GM19239 (cell line): ENCODE measurements at regions not wholly inside any gene's neighbourhood (a gene's known extent, or its start where the extent isn't known, plus 50 kb on each side); places are given as distances from the start of the nearest gene placed in this dataset.
"Not testable (repeated sequence)": the region's sequence is repeated elsewhere in the genome, so short reads cannot be mapped to it uniquely, and the experiment has no call there.

Experiments
- DNase-seq: peaks from one replicate; pipeline ENCODE4 v3.0.0; 2011; ENCODE audit warnings: low spot score; ENCODE audit not compliant: insufficient read length
- FAIRE-seq: peaks from 2 replicates; lab custom pipeline; 2011; peaks lifted over from hg19 to GRCh38; lab: Jason Lieb, UNC

DNA sequence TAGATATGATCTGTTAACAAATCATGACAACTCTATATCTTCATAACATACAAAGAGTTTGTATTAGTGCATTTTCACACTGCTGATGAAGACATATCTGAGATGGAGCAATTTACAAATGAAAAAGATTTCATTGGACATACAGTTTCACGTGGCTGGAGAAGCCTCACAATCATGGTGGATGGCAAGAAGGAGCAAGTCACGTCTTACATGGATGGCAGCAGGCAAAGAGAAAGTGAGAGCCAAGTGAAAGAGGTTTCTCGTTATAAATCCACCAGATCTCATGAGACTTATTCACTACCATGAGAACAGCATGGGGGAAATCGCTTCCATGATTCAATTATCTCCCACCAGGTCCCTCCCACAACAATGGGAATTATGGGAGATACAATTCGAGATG lies 157.6 kb downstream of the DUSP6 start:
- DNase-seq (no peak), FAIRE-seq (no peak)

DNA sequence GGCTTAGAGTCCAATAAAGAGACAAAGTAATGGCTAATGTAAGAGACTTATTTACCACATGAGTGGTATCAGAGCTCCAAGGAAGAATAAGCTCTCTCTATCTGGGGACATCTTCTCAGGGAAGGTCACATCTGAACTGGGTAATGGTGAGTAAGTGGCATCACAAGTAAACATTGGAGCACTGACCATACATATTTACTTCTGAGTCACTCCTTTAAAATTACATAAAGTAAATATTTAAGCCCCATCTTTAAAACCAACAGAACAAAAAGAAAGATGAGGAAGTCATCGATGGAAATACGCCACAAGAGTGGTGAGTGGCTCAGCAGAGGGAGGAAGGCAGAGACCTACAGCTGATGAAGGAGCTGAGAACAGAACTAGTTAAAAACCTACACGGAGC lies 159.9 kb downstream of the DUSP6 start:
- DNase-seq, result no peak

DNA sequence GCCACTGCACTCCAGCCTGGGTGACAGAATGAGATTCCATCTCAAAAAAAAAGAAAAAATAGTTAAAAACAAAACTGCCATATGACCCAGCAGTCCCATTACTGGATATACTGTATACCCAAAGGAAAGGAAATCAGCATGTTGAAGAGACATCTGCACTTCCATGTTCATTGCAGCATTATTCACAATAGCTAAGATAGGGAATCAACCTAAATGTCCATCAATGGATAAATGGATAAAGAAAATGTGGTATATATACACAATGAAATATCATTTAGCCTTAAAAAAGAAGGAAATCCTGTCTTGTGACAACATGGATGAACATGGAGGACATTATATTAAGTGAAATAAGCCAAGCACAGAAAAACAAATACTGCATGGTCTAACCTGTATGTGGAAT lies 160.7 kb downstream of the DUSP6 start:
- not testable (repeated sequence) for FAIRE-seq, DNase-seq

More for the DNA sequence above, 159.9 kb downstream of the DUSP6 start:
- FAIRE-seq, result no peak

DNA sequence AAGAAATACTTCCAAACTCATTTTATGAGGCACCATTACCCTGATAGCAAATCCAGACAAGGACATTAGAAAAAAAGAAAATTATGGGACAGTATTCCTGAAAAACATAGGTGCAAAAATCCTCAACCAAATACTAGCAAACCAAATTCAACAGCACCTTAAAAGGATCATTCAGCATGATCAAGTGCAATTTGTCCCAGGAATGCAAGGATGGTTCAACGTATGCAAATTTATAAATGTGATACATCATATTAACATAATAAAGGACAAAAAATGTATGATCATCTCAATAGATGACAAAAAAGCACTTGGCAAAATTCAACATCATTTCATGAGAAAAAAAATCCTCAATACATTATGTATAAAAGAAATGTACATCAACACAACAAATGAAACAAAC lies 162.9 kb downstream of the DUSP6 start:
- no peak for FAIRE-seq
- DNase-seq, result no peak

DNA sequence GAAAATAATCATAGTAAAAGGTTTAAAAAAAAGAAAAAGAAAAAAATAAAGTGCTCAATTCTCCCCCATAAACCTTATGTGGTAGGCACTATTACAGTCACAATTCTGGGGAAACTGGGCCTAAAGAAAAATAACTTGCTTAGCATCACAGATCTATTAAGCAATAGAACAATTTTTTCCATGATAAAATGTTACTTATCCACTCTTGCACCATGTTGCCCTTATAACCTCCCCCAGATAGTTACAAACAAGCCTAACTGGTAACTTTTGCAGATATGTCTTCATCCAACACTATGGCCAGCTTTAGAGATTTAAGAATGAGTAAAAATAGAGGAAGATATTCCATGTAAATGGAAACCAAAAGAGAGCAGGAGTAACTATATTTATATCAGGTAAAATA lies 164.8 kb downstream of the DUSP6 start:
- DNase-seq, result no peak
- no peak for FAIRE-seq

DNA sequence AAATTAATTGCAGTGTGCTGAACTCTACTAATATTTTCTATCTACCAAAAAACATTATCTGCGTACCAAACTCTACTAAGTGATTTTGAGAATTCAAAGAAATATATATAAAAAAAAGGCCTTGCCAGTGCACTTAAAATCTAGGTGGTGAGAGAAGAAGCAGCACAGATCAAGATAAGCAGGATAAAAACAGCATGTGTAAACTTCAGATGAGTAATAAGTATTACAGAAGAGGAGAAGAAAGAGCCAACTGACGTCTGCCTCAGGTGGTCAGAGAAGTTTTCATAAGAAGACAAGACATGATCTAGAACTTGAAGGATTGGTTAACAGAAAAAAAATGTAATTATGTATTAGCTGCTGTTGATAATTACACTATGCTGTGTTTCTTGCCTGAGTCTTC lies 166.4 kb downstream of the DUSP6 start:
- DNase-seq, result no peak
- no peak for FAIRE-seq

DNA sequence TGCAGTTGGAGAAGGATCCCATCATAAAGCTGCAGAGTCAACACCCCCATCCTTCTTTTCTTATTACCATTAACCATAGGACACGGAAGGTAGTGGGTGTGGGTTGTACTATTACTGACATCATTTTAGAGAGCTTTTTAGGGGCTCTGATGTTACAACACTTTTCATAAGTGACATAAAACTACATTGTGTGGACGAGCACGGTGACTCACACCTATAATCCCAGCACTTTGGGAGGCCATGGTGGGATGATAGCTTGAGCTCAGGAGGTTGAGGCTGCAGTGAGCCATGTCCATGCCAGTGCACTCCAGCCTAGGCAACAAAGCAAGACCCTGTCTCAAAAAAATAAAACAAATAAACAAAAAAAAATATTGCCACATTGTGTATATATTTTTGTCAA lies 167.1 kb downstream of the DUSP6 start:
- FAIRE-seq (no peak), DNase-seq (no peak)

DNA sequence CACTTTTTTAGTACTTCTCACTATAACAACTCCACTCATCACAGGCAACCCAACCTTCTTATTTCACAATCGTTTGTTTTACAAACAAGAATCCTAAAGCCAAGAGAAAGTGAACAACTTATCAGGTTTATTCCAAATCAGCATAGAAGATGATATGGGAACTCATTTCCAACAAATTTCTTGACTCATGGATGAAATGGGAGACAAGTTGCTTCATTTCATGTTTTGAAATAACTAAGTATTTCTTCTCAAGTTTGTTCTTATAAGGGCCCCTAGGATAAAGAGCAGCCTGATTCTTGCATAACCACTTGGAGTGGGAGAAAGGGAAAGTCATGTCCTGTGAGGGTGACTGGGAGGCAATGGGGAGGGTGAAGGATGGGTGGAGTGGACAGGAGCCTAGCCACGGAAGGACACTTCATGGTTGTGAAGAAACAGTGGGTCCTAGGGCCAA lies 168.3 kb downstream of the DUSP6 start:
- no peak for DNase-seq
- FAIRE-seq, result no peak

DNA sequence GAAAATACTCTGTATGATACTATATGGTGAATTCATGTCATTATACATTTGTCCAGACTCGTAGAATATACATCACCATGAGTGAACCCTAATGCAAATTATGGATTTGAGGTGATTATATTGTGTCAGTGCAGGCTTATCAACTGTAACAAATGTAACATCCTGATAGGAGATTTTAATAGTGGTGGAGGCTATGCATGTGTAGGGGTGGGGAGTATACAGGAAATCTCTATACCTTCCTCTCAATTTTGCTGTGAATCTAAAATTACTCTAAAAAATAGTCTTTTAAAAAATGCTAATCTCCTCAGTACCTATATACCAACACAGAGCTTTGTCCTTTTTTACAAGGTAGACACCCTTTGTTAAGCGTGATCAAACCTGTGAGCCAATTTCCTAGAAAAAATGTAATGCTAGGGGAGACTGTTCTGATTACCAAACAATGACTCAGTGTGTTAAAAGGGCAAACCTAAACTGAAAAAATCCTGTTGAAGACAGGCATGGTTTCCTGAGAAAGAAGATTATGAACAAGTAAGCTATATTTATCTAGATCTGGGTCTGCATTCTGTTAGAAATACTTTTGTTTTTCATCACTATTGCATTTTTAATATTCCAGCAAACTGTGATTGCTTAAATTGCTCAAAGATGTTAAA lies 170.9 kb downstream of the DUSP6 start:
- FAIRE-seq (no peak), DNase-seq (no peak)

DNA sequence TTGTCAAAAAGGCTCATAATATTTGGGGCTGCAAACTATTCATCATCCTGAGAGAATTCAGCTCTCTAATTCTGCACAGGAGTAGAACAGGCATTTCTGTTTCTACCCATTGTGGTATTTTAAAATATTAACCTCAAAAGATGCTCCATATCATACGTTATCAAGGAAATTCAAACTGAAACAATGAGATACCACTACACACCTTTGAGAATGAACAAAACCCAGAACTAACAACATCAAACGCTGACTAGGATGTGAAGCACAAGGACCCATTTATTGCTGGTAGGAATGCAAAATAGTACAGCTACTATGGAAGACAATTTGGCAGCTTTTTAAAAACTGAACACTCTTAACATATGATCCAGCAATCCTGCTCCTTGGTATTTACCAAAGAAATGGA lies 171.8 kb downstream of the DUSP6 start:
- no peak for DNase-seq
- no peak for FAIRE-seq

DNA sequence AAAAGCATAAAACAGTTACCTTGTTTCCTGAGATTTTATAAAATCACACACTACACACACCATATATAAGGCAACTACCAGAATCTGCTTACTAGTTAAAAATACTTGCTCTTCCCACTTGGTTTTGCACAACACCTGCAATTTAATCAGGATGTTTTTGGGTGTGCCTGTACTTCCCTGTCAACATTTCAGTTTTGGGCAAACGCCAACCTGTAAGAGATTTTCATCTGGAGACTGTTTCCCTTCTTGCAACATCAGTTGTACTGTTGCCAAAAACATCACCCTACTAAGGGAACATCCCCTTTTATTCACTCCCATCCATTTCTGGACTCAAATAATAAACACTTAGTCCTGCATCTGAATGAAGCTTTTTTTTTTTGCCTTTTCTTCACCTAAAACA lies 172.3 kb downstream of the DUSP6 start:
- DNase-seq (no peak), FAIRE-seq (no peak)

DNA sequence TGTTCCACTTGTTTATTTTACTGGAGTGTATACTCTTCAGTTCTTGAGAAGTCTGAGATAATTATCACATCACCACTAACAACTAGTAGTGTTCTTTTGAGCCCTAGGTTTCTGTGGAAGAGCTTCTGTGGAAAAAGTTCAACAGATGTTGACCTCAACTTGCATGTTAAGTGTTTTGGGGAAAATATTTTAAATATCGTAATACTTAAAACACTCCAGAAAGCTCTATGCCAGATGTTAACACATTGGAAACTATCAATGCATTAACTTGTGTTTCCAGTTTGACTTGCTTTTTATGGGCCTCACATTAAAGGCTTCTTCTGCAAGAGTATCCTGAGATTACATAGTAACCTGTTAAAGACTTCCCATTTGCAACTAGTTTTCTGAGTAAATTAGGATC lies 173.1 kb downstream of the DUSP6 start:
- DNase-seq, result no peak
- FAIRE-seq, result no peak

DNA sequence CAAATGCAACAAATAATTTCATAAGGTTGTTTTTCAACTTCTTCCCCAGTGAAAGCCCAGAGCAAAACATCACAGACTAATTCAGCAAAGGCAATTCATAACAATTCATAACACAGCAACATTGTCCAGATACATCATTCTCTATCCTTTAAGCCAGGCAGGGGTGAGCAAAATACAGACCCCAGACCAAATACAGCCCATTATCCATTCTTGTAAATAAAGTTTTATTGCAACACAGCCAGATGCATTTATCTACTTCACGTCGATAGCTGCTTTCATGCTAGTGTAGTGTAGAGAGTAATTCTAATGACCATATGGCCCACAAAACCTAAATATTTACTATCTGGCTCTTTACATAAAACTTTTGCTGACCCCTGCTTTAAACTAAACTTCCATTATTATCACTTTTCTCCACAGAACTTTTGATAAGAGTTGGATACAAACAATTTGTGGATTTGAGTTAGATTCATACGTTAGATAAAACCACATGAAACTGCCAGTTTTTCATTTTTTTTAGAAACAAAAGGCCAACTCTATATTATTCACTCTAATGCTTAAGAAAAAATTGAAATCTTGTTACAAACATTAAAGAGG lies 174.4 kb downstream of the DUSP6 start:
- FAIRE-seq, result no peak

DNA sequence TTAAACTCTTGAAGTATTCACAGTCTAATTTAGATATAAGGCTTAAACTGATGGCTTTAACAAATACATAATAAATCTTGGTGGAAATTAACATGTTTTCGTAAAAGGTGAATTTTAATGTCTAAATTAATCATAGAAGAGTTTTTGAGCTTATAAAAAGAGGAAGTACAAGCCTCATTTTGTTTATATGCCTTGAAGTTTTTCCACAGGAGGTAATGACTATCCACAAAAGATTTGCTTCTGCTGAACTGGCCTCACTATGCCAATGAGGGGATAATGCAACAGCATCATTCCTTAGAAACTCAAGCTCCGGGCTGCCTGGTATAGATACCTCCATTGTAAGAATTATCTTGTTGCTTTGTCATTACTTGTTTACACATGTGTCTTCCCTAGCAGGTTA lies 175.6 kb downstream of the DUSP6 start:
- DNase-seq (no peak), FAIRE-seq (no peak)

More for the DNA sequence above, 174.4 kb downstream of the DUSP6 start:
- DNase-seq, result no peak

DNA sequence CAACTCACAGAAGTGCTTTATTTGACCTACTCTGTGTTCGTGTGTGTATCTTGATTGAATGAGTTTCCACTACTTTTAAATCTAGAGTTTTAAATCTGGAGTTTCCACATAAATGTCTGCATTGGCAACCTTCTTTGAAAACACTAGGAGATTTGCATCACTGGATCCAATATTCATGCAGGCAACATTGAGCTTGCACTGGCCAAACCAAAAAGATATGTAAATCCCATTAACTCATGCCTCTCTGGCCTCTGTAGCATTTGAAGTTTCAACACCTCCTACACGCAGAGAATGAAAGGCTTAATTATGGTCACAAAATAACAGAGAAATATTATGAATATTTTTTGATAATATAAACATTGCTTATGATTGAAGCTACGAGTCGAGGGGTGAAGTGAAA lies 178.6 kb downstream of the DUSP6 start:
- DNase-seq, result no peak
- no peak for FAIRE-seq

DNA sequence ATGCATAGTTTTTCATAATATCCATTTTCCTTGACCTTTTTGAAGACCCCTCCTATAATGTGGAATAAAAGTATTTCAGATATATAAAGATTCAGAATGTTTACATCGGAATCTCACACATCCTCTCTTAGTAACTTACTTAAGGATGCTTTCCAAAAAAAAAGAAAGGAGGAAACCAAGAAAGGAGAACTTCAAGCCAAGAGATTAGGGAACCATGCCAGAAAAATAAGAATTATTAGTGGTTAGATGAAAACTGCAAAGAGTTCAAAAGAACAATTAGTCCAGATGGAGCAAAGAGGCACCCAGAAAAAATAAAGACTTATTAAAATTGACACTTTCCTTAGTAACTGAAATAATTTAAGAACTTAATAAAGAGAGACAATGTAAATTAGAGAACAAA lies 179.2 kb downstream of the DUSP6 start:
- DNase-seq, result no peak
- FAIRE-seq, result no peak

DNA sequence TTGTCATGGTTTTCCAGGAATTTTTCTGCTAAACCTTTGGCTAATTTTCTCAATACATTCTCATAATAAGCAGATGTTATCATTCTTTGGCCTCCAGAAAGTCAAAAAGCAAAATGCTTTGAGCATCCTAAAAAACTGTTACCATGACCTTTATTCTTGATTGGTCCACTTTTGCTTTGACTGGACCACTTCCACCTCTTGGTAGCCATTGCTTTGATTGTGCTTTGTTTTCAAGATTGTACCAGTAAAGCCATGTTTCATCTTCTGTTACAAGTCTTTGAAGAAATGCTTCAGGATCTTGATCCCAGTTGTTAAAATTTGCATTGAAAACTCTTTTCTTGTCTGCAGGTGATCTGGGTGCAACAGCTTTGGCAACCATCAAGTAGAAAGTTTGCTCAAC lies 180.1 kb downstream of the DUSP6 start:
- FAIRE-seq, result no peak

DNA sequence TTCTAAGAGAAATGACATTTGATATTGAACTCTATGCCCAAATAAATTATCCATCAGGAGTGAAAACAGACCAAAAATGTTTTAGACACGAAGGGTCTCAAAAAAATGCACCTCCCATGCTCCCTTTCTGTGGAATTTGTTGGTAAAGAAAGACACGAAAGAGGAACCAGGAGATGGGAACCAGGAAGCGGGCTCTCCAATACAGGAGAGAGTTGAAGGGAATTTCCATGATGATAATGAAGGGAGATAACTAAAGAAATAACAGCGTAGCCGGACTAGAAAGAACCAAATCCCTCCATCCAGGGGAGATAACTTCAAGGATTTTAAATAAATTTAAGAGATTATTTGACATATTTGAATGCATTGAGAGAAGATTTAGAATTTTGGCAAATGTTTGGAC lies 183.0 kb downstream of the DUSP6 start:
- no peak for DNase-seq
- no peak for FAIRE-seq

More for the DNA sequence above, 180.1 kb downstream of the DUSP6 start:
- DNase-seq, result no peak

DNA sequence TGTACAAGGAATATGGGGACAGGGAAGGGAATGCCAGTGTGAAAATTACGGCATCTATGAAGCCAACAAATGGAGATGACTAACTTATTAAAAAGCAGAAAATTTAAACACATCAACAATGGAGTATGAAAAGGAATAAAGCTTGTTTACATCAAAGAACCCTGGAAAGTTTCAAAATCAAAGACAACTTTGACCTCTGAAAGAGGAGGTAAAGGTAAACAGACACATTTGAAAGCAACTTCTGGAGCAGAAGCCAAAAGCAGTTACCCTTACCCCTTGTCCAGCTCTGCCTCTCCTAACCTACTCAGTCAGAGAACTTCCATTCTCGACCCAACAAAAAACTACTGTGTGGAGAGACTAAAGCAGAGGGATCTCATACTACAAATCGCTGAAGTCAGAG lies 184.3 kb downstream of the DUSP6 start:
- FAIRE-seq (no peak), DNase-seq (no peak)

DNA sequence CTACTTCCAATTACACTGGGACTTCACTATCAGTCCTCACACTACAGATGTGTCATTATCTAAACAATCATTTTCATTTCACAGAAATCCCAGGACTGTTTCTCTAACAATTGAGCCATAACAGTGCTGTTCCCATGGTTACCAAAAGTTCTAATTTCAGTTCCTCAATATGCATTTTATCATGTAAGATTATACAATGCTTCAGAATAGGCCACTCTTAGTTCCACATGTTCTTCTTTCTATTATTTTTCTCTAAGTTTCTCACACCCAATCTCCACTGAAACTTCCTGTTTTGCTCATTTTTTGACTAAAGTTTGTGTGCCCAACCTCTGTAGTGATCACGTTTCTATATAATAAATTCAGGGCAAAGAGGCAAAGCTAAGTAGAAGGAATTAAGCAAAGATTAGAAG lies 185.8 kb downstream of the DUSP6 start:
- FAIRE-seq, result no peak
- DNase-seq, result peak; percentile 4

DNA sequence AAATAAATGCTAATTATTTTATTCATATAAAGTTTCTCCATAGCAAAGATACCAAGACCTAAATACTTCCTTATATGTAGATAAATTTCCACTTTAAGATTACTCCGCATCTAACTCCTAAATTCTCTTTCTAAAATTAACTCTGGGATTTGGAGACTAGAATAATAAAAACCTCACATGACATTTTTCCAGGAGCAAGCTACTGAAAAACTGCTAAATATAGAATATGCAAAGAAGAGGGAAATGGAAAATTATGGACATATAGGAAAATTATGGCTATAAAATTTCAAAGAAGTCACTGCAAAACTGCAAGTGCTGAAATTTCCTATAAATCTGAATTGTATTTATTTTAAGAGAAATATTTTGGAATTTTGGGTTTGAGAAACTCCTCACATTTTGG lies 186.2 kb downstream of the DUSP6 start:
- no peak for FAIRE-seq
- DNase-seq, result no peak

DNA sequence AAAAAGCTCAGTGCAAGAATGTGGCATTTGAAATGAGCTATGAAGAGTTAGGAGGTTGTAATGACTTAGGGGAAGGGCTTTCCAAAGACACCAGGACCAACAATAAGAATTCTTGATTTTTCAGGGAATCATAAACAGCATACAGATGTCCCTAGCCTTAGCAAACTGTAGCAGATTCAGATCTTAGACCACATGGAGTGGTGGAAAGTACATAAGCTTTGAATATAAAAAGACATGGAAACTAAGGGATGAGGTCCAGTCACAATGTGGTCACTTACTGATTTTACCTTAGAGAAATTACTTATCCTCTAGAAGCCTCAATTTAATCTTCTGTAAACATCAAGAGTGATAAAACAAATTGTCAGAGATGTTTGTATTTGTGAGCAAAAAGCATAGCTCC lies 186.6 kb downstream of the DUSP6 start:
- DNase-seq (no peak), FAIRE-seq (no peak)
